Skeletal muscle cell (primary cell): ENCODE measurements at regions not wholly inside any gene's neighbourhood (a gene's known extent, or its start where the extent isn't known, plus 50 kb on each side); places are given as distances from the start of the nearest gene placed in this dataset.

Source experiments
- DNase-seq: peaks from one replicate; pipeline ENCODE4 v3.0.0-alpha.2; 2010; ENCODE audit warnings: low read depth
- H3K4me3 ChIP-seq: 2 replicates; pipeline ENCODE4 v1.5.1; 2011; ENCODE audit warnings: low read depth, mild to moderate bottlenecking, control low read depth, low read length, moderate library complexity

DNA sequence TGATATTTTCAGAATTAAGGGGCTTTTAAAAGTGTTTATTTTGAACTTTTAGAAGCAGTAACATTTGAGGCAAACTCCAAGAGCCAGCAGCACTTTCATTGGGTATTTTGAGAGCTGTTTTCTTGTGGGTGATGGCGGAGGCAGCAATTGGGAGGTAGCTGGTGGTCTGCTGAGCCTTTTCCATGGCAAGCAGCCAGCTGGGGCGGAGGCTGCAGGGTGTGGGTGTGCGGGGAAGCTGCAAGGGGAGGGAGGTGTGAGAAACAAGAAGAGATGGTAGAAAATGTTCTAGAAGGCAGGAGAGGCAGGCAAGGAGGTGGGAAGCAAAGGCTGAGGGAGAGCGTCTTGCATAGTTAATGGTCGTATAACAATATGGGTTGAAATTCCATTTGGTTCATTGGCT lies 223.4 kb upstream of the HTR2A start:
- DNase-seq = no peak
- no peak overlapping the region for H3K4me3 ChIP-seq

- DNase-seq = no peak
- no peak overlapping the region for H3K4me3 ChIP-seq
Observed at GRCh38 chr13:47119575-47120235, 222.9 kb upstream of the HTR2A start.

DNA sequence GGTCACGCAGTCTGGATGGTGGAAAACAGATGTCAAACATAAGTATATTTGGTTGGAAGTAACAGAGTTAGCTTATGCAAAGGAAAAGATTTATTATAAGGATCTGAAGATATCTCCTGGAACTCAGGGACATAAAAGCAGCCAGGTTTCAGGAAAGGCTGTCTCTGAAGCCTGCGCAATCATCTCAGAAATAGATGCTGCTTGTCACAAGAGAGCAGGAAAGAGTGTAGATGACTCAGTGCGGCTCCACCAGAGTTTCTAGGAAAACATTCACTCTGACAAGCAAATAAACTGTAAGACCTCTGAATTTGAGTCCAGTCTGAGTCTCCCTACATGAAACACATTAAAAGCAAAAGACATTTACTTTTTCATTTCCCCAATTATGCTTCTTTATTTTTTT lies 220.4 kb upstream of the HTR2A start:
- DNase-seq = peak; percentile 69
- no peak overlapping the region for H3K4me3 ChIP-seq

GRCh38 chr13:47114030-47114429 lies 217.2 kb upstream of the HTR2A start:
- no peak overlapping the region for H3K4me3 ChIP-seq
- DNase-seq = peak; percentile 63

DNA sequence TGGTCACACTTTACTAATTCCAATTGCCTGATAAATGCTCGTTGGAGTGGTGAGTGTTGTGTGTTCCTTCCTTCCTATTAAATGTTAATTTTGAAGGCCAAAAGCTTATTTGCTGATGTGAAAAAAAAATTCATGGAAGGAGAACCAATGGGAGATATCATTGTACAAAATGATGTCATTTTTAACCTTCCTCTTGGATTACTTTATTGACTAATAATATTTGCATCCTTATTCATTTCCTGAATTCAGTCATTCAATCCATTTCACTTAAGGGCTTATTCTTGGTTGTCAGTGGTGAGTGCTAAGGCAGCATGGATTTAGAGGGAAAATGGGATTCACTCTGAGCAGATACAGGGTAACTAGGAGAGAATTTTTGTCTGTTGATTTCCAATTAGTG lies 216.0 kb upstream of the HTR2A start:
- H3K4me3 ChIP-seq = no peak overlapping the region
- no peak for DNase-seq

GRCh38 chr13:47112205-47112902 lies 215.5 kb upstream of the HTR2A start:
- no peak overlapping the region for H3K4me3 ChIP-seq
- no peak for DNase-seq

- DNase-seq = no peak
- H3K4me3 ChIP-seq = no peak overlapping the region
Observed at GRCh38 chr13:47111499-47111898, 214.6 kb upstream of the HTR2A start.

GRCh38 chr13:47110833-47111240 lies 214.0 kb upstream of the HTR2A start:
- no peak overlapping the region for H3K4me3 ChIP-seq
- no peak for DNase-seq

DNA sequence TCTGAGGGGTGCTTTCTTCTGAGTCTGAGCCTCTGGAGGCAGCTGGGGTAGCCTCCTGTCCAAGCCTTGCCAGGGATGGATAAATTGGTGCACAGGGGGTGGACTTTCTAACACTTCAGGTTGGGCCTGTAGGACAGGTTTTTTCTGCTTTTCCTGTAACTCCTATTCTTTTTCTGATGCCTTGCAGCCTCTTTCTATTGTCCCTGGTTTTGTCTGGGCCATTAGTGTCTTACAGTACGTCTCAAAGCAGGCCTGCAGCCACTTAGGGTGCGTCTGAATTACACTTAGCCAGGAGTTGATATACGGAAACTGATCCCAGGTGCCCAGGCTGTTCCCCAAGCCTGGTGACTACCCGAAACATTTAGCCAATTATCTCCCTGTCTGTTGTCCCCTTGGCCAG lies 213.3 kb upstream of the HTR2A start:
- DNase-seq = no peak

DNA sequence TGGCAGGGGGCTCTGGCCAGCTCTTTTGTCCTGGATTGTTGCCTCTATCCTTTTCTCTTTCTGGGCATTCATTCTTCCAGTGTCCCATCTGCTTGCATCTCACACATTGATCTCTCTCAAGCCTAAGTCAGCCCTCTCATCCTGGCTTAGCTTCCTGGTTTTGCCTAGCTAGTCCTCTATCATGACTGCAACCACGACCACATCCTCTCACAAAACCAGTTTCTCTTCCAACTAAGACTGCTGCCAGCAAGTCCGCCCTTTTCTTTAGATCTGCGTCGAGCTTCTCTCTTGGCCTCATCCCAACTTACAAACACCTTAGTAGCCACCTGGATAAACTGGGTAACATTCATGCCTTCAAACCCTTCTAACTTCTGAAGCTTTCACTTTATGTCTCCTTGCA lies 212.2 kb upstream of the HTR2A start:
- no peak for DNase-seq
- H3K4me3 ChIP-seq = no peak overlapping the region

More for the DNA sequence above, 213.3 kb upstream of the HTR2A start:
- no peak overlapping the region for H3K4me3 ChIP-seq

- DNase-seq = no peak
Observed at GRCh38 chr13:47100214-47100853, 203.5 kb upstream of the HTR2A start.

DNA sequence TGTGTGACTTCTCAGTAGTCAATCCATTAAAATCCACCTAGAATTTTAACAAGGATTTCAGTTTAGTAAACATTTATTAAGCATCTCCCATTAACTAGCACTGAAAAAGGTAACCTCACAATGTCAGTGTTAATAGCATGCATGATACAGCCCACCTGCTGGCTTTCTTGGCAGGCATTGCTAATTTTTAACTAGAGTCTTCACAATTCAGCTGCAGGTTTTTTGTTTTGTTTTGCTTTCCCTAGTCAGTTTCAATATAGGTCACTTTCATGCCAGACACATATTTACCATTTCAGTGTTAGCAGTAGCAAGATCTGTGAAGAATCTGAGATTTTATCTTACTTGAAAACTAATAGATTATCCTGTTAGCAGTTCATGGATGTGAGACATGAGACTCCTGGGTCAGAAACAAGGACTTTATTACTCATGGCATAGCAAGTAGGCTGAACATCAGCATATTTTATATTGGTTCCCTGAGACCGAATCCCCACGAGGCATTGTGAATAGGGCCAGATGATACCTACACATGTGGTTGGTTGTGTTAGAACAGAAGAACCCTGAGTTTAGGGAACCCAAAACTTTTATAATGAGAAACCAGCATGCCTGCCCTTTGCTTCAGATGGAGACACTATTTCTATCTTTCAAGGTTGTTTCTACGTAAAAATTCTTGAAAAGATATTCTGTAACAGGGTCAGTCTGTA lies 198.0 kb upstream of the HTR2A start:
- no peak overlapping the region for H3K4me3 ChIP-seq
- DNase-seq = no peak

More at GRCh38 chr13:47100214-47100853, 203.5 kb upstream of the HTR2A start:
- no peak overlapping the region for H3K4me3 ChIP-seq

GRCh38 chr13:47092202-47092601 lies 195.3 kb upstream of the HTR2A start:
- DNase-seq = no peak
- H3K4me3 ChIP-seq = no peak overlapping the region

- peak; percentile 54 for DNase-seq
- no peak overlapping the region for H3K4me3 ChIP-seq
Observed at GRCh38 chr13:47087841-47088240, 191.0 kb upstream of the HTR2A start.

GRCh38 chr13:47087241-47087640 lies 190.4 kb upstream of the HTR2A start:
- H3K4me3 ChIP-seq = no peak overlapping the region
- no peak for DNase-seq

DNA sequence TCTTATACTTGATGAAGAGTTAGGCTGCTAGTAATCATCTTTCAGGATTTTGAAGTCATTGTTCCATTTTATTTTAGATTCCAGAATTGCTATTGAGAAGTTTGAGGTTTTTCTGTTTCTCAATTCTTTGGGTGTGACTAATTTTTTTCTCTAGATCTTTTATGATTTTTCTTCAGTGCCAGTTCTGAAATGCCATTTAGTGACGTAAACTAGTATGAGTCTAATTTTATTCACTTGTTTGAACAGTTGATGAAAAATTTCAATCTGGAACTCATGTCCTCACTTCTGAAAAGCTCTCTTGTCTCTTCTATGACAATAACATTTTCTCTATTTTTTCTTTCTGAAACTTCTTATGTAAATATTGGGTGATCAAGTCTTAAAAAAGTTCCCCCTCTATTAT lies 188.5 kb upstream of the HTR2A start:
- H3K4me3 ChIP-seq = no peak overlapping the region

GRCh38 chr13:47081850-47082249 lies 185.0 kb upstream of the HTR2A start:
- H3K4me3 ChIP-seq = no peak overlapping the region
- no peak for DNase-seq

More for the DNA sequence above, 188.5 kb upstream of the HTR2A start:
- DNase-seq = no peak

DNA sequence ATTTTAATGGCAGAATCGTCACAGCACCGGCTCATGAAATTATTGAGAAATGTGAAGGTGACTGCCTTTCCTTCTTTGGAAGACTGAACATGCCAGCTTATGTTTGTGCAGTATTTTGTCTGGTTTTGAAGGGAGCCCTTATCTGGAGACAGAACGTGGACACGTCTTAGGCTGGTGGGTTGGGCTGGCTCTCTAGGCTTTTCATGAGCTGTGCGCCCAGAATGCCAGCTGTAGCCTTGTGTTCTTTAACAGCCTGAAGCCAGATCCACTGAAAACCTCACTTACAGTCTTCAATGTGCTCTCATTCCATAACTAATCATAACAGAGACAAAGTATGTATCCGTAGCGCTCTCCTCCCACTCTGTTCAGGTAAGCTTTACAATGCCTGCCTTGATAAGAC lies 184.4 kb upstream of the HTR2A start:
- DNase-seq = no peak
- H3K4me3 ChIP-seq = no peak overlapping the region

DNA sequence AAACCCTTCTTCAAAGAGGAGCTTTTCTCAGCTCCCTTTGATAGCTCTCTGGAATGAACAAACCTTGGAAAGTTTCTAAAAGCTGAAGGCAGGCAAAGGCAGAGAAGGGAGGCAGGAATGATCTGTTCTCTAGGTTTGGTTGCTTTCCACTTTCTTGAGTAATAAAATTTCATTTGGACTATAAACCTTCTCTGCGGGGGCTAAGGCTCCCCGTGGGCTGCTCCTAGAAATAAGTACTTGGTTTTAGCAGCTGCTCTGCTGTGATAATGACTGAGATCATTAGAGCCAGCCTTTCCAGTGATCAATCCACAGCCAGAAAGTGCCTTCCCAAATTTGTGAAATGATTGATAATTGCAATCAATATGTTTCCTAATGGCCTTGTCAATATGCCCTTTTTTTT lies 183.8 kb upstream of the HTR2A start:
- H3K4me3 ChIP-seq = no peak overlapping the region
- DNase-seq = no peak

DNA sequence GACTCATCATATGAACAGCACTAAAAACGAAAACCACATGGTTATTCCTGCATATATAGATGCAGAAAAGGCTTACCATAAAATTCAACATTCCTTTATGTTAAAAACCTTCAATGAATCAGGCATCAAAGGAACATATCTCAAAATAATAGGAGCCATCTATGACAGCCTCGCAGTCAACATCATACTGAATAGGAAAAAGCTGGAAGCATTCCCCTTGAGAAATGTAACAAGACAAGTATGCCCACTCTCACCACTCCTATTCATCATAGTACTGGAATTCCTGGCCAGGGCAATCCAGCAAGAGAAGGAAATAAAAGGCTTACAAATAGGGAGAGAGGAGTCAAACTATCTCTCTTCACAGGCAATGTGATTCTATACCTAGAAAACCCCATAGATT lies 179.6 kb upstream of the HTR2A start:
- no peak for DNase-seq
- H3K4me3 ChIP-seq = no peak overlapping the region
